ENCODE measurements at regions not wholly inside any gene's neighbourhood (a gene's known extent, or its start where the extent isn't known, plus 50 kb on each side); places are given as distances from the start of the nearest gene placed in this dataset.

DNA sequence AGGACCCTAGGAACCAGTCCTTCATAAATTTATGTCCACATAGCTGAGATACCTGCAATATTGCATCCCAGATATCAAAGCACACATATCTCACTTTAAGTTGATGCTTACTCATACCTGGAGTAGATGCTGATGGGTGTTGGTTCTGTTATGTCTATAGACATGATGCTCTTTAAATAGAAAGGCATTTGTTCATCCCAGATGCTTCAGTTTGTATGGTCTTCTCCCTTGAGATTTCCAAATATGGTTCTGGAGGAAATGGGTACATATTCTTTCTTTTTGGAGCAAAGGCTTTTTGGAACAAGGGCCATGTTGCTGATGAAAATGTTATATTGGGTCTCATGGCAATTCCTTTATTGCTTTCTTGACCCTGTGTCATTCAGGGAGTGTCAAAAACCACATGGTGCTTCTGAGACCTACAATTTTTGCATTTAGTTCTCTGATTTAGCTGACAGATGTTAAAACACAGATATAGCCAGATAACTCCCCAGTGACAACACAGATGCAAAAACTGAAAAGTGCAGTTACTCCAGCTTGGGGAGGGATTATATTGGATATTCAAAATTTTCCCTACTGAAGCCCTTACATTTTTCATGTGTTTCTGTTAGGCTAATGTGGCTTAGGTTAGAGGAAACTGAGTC is 211.4 kb downstream of the KCNRG start:
- no peaks in the 10 kb centered on the region for H3K9me2 ChIP-seq (replicated peaks; ENCODE audit: insufficient read depth, low read length)
- H3K79me2 ChIP-seq (ENCODE audit: insufficient read depth, low read length) = no peaks in the 10 kb centered on the region
- no peak overlapping the region for H3K4me3 ChIP-seq (ENCODE audit: insufficient read depth, low read length, poor library complexity, severe bottlenecking)
- H3K27ac ChIP-seq (ENCODE audit: low read depth, low read length) = no peak overlapping the region
- H3K9ac ChIP-seq (ENCODE audit: low read length) = no peak overlapping the region
- TF ChIP-seq EZH2phosphoT487 (conservative IDR thresholded peaks at IDR 0.05; ENCODE audit: low read length) = no peak
- TF ChIP-seq, protein P1, sequence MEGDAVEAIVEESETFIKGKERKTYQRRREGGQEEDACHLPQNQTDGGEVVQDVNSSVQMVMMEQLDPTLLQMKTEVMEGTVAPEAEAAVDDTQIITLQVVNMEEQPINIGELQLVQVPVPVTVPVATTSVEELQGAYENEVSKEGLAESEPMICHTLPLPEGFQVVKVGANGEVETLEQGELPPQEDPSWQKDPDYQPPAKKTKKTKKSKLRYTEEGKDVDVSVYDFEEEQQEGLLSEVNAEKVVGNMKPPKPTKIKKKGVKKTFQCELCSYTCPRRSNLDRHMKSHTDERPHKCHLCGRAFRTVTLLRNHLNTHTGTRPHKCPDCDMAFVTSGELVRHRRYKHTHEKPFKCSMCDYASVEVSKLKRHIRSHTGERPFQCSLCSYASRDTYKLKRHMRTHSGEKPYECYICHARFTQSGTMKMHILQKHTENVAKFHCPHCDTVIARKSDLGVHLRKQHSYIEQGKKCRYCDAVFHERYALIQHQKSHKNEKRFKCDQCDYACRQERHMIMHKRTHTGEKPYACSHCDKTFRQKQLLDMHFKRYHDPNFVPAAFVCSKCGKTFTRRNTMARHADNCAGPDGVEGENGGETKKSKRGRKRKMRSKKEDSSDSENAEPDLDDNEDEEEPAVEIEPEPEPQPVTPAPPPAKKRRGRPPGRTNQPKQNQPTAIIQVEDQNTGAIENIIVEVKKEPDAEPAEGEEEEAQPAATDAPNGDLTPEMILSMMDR (IDR thresholded peaks at IDR 0.05; ENCODE audit: insufficient read depth, low read length, poor library complexity, severe bottlenecking) = no peak
- no peaks in the 10 kb centered on the region for H3K9me3 ChIP-seq (ENCODE audit: insufficient read depth, low read length)
- no peaks in the 10 kb centered on the region for H3K27me3 ChIP-seq (ENCODE audit: low read length)
- no peak overlapping the region for H3K4me2 ChIP-seq (ENCODE audit: low read depth, low read length, poor library complexity, severe bottlenecking)
- no peak overlapping the region for H2AFZ ChIP-seq (ENCODE audit: low read depth, low read length, severe bottlenecking)
- H4K20me1 ChIP-seq (ENCODE audit: low read depth, low read length) = no peaks in the 10 kb centered on the region
- H3F3A ChIP-seq (ENCODE audit: insufficient read depth) = no peaks in the 10 kb centered on the region
- no peaks in the 10 kb centered on the region for H3K36me3 ChIP-seq (ENCODE audit: low read length)

DNA sequence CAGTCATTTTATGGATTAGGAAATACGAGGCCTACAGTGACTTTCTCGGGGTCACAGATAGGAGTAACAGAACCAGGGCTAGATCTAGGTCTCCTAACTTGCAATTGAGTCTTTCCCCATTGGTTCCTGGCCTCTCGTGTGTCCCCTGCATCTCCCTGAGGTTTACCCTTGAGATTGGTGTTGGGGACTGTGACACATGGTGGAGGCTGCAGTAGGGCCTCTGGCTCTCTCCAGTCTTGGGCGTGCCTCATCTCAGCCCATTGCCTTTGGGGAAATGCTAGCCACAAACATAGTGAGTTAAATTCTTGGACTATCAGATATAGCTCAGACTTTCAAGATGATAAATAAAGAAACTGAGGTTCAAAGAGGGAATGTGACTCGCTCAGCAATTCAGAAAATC is 212.1 kb downstream of the KCNRG start:
- Histone ChIP-seq H3K9me2 (replicated peaks; ENCODE audit: insufficient read depth, low read length) (no peaks in the 10 kb centered on the region), H3K36me3 (ENCODE audit: low read length) (no peaks in the 10 kb centered on the region), H3K79me2 (ENCODE audit: insufficient read depth, low read length) (no peaks in the 10 kb centered on the region), H3K4me2 (ENCODE audit: low read depth, low read length, poor library complexity, severe bottlenecking) (no peak overlapping the region), H3F3A (ENCODE audit: insufficient read depth) (no peaks in the 10 kb centered on the region), H3K9me3 (ENCODE audit: insufficient read depth, low read length) (no peaks in the 10 kb centered on the region), H3K27me3 (ENCODE audit: low read length) (no peaks in the 10 kb centered on the region), H3K9ac (ENCODE audit: low read length) (no peak overlapping the region), H3K27ac (ENCODE audit: low read depth, low read length) (no peak overlapping the region), H2AFZ (ENCODE audit: low read depth, low read length, severe bottlenecking) (no peak overlapping the region), H3K4me3 (ENCODE audit: insufficient read depth, low read length, poor library complexity, severe bottlenecking) (no peak overlapping the region), H4K20me1 (ENCODE audit: low read depth, low read length) (no peaks in the 10 kb centered on the region)
- TF ChIP-seq, protein P1 (IDR thresholded peaks at IDR 0.05; ENCODE audit: insufficient read depth, low read length, poor library complexity, severe bottlenecking) = no peak
- no peak for TF ChIP-seq EZH2phosphoT487 (conservative IDR thresholded peaks at IDR 0.05; ENCODE audit: low read length)

DNA sequence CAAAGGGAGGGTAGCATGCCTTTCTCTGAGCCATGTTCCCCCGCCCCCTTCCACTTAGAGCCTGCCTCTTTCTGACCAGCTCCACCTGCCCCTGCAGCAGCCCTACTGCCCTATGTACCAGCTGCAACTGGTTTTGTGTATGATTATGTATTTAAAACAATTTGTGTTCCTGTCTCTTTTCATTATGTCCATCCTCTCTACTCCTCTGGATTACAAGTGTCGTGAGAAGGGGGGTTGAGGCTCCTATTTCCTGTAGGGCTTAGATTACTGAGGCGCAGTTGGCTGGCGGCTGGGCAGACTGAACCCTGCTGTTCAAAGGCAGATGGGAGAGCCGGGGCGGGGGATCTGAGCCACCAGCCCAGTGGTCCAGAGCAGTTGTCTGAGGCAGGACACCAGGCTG is 213.3 kb downstream of the KCNRG start:
- no peaks in the 10 kb centered on the region for H3K36me3 ChIP-seq (ENCODE audit: low read length)
- TF ChIP-seq, protein P1 (IDR thresholded peaks at IDR 0.05; ENCODE audit: insufficient read depth, low read length, poor library complexity, severe bottlenecking) = no peak
- no peak for TF ChIP-seq EZH2phosphoT487 (conservative IDR thresholded peaks at IDR 0.05; ENCODE audit: low read length)

More for the DNA sequence above, 213.3 kb downstream of the KCNRG start:
- no peaks in the 10 kb centered on the region for H3K9me2 ChIP-seq (replicated peaks; ENCODE audit: insufficient read depth, low read length)
- no peak overlapping the region for H3K4me2 ChIP-seq (ENCODE audit: low read depth, low read length, poor library complexity, severe bottlenecking)
- no peaks in the 10 kb centered on the region for H3K79me2 ChIP-seq (ENCODE audit: insufficient read depth, low read length)
- H3K9me3 ChIP-seq (ENCODE audit: insufficient read depth, low read length) = no peaks in the 10 kb centered on the region
- H2AFZ ChIP-seq (ENCODE audit: low read depth, low read length, severe bottlenecking) = no peak overlapping the region
- H3K27ac ChIP-seq (ENCODE audit: low read depth, low read length) = no peak overlapping the region
- H4K20me1 ChIP-seq (ENCODE audit: low read depth, low read length) = no peaks in the 10 kb centered on the region
- no peaks in the 10 kb centered on the region for H3K27me3 ChIP-seq (ENCODE audit: low read length)
- H3K4me3 ChIP-seq (ENCODE audit: insufficient read depth, low read length, poor library complexity, severe bottlenecking) = no peak overlapping the region
- H3K9ac ChIP-seq (ENCODE audit: low read length) = no peak overlapping the region
- H3F3A ChIP-seq (ENCODE audit: insufficient read depth) = no peaks in the 10 kb centered on the region

Data from SU-DHL-6 (cell line).